Stimulated activated CD8-positive, alpha-beta memory T cell treated with anti-CD3 and anti-CD28 coated beads, Interleukin-4, amount 100 ng/mL, for 1 hour (primary cell): ENCODE measurements at regions not wholly inside any gene's neighbourhood (a gene's known extent, or its start where the extent isn't known, plus 50 kb on each side); places are given as distances from the start of the nearest gene placed in this dataset.

Source experiments
- DNase-seq, 2 donors: peaks; one replicate each; pipeline ENCODE4 v3.0.0-alpha.2; 2020; ENCODE audit warnings: low read depth in 2 of 2, low spot score in 1 of 2

DNA sequence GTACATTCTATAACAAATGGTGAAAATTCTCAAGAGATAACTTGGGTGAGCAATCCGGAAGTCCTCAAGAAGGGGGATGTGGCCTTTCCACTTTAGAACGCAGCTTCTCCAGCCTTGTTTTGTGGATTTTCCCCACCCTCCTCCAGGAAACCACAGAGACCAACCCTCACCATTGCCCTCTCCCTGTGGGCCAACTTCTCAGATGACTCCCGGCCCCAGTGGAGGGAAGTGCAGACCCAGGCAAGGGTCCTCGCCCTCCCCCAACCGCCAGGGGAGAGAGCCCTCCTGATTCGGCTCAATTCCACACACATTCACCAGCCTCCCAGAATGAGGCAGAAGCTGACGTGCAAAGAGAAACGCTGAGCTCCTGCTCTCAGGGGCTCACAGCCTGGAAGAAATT lies 277.2 kb downstream of the EIPR1 start:
- DNase-seq = no peak

DNA sequence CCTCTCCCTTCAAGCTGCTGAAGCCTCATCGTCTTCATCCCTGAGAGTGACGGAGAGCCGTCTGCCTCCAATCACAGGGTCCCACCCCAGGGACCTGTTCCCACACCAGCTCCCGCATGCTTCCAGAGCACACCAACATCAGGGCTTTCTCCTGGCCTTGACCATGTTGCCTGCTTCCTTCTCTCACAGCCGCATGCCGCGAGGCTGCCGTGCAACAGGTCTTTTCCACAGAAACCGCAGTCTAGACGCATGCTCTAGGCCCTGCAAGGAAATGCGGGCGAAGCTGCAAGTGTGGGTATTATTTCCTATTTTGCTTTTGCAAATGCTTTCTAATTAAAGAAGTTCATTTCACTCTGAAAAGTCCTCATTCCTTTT lies 277.8 kb downstream of the EIPR1 start:
- DNase-seq = no peak

DNA sequence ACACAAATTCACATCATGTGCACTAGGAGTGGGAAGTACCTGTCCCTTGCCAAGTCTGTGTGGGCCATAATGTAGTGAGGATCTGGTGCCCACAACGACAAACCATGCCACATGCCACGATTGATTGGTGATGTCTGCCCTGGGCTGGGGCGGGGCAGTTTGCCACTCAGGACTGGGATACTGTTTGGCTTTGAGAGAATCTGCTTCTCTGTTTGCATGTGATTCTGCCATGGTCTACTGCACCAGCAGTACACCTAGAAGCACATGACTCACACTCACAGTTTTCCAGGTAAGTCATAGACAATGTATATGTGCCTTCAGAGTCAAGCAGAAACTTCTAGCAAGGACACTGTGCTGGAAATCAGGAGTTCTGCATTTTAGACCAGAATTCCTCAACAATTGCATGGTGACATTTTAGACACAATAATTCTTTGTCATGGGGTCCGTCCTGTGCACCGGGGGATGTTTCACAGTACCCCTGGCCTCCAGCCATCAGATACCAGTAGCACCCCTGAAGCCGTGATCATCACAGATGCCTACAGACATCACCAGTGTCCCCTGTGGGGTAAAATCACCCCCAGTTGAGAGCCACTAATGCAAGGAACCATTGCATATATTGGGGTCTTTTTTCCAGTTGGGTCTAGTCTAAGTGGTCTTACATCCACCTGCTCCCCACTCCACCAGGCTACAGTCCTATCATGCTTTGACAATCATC lies 278.3 kb downstream of the EIPR1 start:
- DNase-seq = no peak

DNA sequence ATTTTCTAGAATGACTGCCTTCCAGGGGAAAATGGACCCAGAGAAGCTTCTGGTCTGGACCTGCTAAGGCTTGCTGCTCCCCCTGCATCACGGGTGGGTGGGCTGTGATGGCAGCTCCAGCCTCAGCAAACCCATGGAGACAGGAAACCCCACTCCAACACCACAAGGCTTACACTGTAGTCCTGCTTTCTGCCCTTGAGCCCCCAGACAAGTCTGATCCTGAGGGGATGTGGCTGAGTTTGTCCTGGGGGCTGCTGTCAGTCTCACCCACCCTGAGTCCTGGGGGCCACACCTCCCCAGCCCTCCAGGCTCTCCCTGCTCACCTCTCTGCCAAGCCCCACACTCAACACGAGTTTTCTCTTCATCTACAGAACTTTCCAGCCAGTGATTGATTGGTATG lies 279.4 kb downstream of the EIPR1 start:
- DNase-seq = no peak

DNA sequence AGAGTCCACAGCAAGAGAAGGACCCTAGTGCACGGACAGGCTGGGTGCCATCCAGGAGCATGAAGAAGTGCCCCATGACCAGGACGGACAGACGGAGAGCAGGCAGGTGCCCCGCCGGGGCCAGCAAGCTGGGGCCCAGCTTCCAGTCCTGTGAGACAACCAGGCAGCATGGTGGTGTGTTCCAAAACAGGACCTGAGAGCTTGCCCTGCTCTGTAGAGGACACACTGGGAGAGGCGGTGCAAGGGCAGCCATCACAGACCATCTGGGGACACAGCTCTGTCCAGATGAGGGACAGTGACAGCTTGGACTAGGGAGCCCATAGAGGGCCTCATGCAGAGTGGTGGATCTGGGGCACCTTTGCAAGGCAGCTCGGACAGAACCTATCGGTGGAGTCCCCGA lies 279.8 kb downstream of the EIPR1 start:
- no peak for DNase-seq

DNA sequence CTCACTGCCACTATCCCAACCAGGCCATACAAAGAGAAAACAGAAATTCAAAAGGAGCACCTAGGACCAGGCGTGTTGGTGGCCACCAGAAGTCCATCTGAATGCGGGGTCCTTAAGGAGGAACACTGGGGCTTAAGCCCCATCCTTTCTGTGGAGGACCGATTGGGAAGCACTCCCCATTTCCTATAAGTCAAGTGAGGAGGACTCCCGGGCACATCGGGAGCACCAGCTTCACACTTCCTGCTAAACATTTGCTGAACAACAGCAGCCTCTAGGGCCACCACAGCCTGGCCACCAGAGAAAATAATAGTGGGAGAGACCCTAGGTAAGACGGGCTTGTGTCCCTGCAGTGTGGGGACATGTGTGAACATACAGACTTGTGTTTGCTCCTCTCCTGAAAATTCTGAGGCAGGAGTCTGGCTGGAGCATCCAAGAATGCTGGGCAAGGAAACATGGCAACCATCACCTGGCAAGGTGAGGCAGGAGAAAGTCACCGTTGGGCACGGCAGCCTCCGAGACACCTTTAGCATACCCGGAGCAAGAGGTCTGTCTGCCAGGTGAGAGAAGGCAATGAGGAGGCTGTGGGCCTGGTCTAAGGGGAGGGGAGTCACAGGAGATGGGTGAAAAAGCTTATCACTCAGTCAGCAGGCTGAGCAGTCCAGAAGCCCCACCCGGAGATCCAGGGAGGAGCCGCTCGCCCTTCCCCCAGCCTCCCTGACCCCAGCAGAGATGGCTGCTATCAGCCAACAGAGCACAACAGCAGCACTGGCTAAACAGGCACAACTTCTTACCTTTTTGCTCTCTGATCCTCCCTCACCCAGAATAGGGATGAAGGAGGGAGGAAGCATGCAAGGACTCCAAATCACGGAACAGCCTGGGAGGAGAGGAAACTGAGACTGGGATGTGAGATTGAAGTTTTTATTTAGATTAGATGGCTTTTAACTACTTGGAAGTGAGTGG lies 282.3 kb downstream of the EIPR1 start:
- no peak for DNase-seq

DNA sequence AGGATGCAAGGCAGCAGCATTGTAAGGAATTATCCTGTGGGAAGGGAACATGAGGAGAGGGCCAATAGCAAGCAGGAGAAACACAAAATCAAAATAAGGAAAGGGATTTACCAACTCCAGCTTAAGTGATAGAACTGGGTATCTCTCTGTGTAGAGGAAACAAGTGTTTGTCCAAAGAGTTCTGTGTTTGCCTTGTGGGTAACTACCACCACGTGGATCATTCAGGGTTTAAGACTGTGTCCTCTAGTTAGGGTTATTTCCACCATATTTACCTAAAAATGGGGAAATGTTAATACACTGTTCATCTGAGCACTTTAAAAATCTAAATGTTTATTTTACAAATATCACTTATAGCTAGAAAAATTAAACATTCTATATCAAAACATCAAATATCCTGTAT lies 283.3 kb downstream of the EIPR1 start:
- no peak for DNase-seq

DNA sequence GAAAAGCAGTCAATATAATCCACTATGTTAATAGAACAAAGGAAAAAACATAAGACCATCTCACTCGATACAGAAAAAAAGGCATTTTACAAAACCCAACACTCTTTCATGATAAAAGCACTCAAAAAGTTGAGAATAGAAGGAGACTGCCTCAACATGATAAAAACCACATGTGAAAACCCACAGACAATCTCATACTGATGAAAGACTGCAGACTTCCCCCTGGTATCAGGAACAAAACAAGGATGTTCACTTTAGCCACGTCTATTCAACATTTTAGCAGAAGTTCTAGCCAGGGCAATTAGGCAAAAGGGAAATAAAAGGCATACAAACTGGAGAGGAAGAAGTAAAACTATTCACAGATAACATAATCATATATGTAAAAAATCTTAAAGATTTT lies 285.9 kb downstream of the EIPR1 start:
- DNase-seq = no peak

DNA sequence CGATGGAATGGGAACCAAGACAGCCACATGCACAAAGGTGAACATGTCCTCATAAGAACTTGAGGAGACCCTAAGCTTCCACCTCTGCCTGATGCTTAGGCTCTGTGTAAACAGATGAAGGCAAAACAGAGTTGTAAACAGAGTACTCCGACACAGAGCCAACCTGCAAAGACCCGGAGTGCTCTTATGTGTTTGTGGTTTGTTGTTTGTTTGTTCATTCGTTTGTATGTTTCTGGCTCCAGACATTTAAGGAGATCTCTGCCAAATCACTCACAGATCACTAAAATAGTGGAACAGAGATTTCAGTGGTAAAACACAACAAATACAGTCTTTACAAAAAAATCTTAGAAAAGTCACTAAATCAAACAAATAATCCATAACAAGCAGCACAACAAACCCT lies 294.9 kb downstream of the EIPR1 start:
- DNase-seq = no peak

DNA sequence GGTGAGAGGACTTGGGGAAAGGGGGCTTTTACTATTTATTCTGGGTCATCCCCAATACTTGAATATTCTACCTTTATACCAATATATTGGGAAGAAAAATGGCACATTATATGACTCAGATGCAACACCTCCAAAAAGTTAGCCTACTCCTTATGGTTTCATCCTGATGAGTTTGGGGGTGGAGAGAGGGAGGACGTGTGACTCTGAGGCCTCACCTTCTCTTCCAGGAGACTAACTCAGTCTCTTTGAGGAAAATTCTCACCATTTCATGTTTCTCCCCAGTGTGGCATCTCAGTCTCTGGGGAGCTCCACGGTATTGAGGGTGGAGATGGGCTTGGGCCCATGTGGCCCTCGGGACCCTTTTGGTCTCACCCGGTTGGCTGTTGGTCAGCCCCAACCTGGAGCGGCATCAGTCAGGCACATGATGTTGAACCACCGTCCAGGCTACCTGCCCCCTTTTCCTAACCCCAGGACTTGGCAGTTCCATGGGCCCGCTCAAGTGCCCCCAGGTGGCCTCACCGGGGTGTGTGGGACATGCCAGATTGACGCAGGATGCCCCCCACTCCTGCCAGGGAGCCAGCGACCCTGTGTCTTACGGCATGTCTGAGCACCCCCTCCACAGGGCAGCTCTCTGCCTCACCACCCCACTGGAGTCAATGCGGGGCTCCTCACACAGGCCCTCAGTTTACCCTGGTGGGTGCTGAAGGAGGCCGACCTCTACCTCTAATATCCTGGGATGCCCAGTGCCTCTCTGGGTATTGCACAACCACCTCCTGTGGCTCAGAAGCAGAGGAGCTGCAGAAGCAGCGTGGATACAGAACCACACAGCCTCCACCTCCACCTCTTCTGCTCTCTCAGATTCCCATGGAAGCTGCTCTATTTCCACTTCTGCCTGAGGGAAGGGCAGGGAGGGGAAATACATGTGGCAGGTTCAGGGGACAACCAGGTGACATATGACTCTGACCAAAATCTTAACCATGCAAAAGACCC lies 297.4 kb downstream of the EIPR1 start:
- DNase-seq = no peak

DNA sequence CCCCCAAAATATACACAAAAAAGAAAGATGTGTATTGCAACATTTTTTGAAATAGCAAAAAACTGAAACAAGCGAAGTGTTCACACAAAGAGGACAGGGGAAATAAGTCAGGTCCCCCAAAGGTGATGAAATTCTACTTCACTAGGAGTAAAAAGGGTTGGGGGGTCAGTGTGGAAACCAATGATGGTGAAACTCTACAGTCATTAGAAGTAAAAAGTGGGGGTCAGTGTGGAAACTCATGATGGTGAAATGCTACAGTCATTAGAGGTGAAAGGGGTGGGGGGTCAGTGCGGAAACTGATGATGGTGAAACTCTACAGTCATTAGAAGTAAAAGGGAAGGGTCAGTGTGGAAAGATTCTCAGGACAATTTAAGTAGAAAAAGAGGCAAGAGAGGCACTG lies 298.2 kb downstream of the EIPR1 start:
- no peak for DNase-seq

DNA sequence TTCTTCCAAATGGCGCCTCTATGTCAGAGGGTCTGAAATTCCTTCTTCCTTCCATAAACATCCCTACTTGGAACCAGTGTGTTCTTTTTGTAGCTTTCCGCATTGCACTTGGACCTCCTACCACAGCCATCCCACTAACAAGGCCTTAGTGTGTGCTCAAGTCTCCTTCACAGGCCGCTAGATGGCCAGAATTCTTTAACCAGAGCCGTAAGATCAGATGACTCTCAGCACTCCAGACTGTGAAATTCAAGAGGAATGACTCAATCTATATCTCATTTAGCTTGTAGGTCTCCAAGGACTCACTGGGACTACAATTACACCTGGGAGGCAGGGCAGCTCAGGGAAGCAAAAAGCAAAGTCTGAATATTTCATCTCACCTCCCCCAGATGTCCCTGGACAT lies 298.9 kb downstream of the EIPR1 start:
- no peak for DNase-seq

DNA sequence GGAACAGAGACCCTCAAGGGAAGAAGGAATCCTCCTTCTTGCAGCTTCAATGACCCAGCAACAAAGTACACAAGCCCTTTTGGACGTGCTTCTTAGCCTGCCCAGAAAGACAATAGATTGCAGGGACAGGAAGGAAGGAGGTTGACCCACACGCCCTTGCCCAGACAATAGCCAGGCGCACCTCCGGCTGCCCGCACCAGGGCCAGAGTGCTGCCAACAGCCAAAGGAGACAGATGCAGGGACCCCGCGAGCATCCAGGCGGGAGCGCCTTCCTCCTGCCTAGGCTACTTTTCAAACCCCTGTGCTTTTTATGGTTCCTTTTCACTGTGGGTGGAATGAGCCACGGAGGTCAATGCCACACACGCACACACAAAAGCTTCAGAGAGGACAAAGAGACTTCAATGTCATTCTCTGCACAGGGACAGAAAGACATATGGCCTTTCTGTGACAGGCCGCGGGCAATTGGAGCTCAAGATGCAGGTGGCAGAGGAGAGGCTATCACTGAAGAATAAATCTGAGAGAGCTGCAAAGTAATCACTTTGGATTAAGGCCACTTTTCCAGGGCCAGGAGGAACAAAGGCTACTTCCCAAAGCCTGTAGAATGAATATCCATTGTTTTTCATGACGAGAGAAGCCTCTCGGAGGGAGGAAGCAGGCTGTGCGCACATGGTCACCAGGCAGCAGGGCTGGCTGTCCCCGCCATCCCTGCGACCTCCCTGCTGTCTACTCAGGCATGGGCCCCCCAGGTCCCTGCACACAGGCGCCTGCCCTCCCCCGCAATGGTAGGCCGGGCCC lies 300.6 kb downstream of the EIPR1 start:
- no peak for DNase-seq

DNA sequence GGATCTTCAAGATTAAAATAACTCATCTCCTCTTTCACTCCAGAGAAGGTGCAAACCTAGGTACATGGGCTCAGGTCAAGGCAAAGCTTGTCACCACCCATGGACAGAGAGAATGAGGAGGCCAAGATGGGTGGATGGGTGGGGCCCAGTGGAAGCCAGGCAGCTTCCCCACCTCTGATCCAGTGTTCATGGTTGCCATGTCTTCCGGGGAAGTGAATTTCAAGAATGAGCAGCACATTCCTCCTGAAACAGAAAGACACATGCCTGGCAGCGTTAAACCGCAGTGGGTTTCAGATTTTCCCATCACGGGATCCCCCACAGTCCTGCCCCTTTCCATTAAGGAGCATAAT lies 301.7 kb downstream of the EIPR1 start:
- no peak for DNase-seq

DNA sequence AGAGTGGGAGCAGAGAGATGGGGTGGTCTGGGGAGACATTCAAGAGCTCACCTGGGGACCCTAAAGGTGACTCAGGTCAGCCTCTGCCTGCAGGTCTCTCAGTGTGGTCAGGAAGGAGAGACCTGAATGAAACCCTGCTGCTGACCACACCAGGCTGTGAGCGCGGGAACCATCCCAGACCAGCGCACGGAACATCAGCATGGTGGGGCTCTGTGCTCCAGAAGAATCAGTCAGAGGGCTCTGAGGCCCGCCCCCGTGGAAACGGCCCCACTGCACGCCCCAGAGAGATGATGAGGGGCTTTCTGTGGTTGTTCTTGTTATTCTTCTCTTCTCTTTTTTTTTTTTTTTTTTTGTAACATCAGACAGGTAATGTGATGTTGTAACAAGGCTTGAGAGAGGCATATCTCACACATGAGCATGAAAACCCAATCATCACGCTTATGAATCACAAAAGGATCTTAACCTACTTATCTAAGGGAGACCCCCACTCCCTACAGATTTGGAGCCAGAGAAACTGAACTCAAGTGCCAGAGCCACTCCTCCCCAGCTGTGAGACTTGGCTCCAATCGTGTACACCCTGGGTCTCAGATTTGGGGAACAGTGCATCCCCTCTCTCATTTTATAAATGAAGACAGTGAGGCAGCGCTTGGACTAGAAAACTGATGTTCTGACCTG lies 302.2 kb downstream of the EIPR1 start:
- DNase-seq = no peak

DNA sequence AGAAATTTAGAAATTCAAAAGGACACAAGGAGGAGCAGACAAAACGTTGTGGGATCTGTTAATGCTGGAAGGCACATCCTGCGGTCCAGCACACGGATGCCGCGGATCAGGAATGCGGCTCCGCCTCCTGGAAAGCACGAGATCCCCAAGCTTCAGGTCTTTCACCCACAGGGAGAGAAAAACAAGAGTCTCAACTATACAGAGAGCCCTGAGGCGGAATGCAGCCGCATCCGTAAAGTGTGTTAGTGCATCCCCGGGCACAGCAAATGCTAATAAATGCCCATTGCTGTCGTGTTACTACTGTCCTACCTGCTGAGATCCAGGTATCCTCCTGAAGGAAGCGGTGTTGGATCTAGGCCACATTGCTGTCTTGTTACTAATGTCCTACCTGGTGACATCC lies 303.9 kb downstream of the EIPR1 start:
- no peak for DNase-seq

DNA sequence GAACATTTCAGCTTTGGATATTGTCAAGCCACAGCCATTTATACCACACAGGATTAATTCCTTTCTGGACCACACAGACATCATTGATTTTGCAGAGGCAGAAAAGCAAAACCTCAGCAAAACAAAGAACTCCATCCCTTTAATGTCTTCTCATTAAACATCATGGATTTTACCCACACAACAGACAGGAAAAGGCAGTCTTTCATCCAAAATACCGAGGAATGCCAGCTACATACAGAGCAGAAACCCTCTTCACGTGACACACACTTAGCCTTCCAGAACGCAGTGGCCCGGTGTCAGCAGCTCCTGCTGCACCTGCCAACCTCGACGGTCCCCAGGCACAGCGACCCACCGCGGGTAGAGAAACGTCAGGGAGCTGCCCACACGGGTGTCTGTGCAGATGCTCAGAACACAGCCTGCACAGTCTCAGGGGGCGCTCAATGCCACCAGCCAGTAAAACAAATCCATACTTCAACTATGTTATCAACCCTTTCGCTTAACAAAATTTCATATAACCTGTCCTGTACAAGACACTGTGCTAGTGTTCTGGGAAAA lies 304.5 kb downstream of the EIPR1 start:
- no peak for DNase-seq

DNA sequence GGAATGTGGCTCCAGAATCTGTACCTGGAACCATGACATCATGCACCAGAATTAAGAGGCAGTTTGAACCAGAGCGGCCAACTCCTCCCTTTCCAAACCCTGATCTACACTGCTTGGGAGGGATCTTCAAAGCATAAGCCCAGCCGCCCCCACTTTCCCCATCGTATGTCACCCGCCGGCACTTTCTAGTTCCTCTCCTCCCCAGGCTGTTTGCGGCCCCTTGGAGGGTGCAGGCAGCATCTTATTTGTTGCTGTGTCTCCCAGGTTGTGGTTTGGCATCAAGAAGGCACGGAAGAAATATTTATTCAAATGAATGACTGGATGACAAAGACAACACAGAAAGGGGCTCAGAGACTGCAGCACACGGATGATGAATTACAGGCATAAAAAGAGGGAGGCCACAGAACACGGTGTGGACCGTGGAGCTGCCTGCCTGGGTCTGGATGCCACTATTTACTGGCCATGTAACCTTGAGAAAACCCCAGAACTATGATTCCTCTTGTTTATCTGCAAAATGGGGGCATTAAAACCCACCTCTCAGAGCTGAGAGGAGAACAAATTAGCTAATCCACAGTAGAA lies 305.8 kb downstream of the EIPR1 start:
- no peak for DNase-seq

DNA sequence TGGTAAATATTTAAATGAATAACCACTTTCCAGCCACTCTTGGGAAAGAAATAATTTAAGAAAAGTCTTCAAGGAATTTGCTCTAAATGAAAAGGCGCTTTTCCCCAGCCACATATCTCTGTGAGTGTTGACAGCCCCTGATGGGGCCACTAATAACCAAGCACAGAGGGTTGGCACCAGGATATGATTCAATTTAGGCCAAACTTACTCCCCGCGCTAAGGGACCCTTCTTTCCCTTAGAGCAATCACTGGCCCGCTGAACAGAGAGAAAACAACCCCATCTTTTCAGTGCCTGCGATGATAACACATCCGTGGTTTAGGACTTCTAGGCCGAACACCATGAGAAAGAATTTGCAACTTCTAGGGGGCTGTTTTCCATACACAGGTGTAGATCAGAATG lies 310.8 kb downstream of the EIPR1 start:
- no peak for DNase-seq
